AG04450 (cell line): ENCODE measurements at regions not wholly inside any gene's neighbourhood (a gene's known extent, or its start where the extent isn't known, plus 50 kb on each side); places are given as distances from the start of the nearest gene placed in this dataset.
A peak's percentile ranks its signal among the peaks of the same experiment; 100 is the strongest.

ENCODE experiments used
- CTCF ChIA-PET: fragments of 300-600, 350-600 bp; formaldehyde crosslinking; extraction: SDS; loops from one replicate; lab custom pipeline; 2022; ENCODE audit warnings: antibody characterized with exemption, inconsistent platforms; lab: Charles Lee
- POLR2A ChIA-PET: fragments of 350-600 bp; formaldehyde crosslinking; extraction: SDS; loops from one replicate; lab custom pipeline; 2021; ENCODE audit warnings: antibody characterized with exemption, inconsistent platforms; lab: Yijun Ruan, JAX
- DNase-seq: peaks from one replicate; pipeline ENCODE4 v3.0.0-alpha.2; 2011; ENCODE audit warnings: low read depth, low spot score
- H3K27ac ChIP-seq: one replicate; pipeline ENCODE4 v1.5.1; 2012; ENCODE audit warnings: low read depth, low read length, control low read depth
- H3K27me3 ChIP-seq: one replicate; pipeline ENCODE4 v1.6.0; 2012; ENCODE audit warnings: low read length; ENCODE audit not compliant: control insufficient read depth, insufficient read depth
- H3K4me3 ChIP-seq: 2 replicates; pipeline ENCODE4 v1.5.1; 2011; ENCODE audit warnings: mild to moderate bottlenecking, low read depth, low read length, control low read depth
- H3K9me3 ChIP-seq: 2 replicates; pipeline ENCODE4 v1.5.1; 2012; ENCODE audit warnings: low read length; ENCODE audit not compliant: control insufficient read depth, insufficient read depth
- TF ChIP-seq, protein P1 (sequence below): IDR thresholded peaks from 2 replicates; pipeline ENCODE4 v1.5.1; 2011; ENCODE audit warnings: low read depth, low read length, control low read depth, inconsistent platforms

GRCh38 chr3:17908399-17909191, 166.2 kb upstream of the TBC1D5 start:
- TF ChIP-seq, protein P1, sequence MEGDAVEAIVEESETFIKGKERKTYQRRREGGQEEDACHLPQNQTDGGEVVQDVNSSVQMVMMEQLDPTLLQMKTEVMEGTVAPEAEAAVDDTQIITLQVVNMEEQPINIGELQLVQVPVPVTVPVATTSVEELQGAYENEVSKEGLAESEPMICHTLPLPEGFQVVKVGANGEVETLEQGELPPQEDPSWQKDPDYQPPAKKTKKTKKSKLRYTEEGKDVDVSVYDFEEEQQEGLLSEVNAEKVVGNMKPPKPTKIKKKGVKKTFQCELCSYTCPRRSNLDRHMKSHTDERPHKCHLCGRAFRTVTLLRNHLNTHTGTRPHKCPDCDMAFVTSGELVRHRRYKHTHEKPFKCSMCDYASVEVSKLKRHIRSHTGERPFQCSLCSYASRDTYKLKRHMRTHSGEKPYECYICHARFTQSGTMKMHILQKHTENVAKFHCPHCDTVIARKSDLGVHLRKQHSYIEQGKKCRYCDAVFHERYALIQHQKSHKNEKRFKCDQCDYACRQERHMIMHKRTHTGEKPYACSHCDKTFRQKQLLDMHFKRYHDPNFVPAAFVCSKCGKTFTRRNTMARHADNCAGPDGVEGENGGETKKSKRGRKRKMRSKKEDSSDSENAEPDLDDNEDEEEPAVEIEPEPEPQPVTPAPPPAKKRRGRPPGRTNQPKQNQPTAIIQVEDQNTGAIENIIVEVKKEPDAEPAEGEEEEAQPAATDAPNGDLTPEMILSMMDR: no peak
- POLR2A ChIA-PET: no interaction called here
- Histone ChIP-seq H3K9me3 (no peaks in the 10 kb centered on the region), H3K27me3 (no peaks in the 10 kb centered on the region), H3K4me3 (no peak overlapping the region), H3K27ac (no peak overlapping the region)
- CTCF ChIA-PET: no interaction called here
- DNase-seq: no peak

DNA sequence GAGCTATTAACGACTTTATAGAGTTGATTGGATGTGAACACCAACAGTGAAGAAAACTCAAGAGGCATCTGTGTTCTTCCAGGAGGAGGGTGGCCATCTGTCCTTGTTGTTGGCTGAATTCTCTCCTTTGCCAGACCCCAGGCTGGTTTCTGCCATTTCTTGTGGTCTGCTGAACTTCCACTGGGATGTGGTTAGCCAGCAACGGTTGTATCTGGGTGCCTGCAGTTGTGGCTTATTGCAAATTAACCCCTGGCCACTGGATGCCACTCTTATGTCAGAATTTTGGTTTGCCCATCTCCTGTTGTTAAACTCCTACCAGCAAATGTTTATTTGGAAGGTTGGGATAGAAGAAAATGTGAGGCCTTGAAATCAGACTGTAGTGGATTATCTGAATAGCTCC, 163.6 kb upstream of the TBC1D5 start:
- Histone ChIP-seq H3K27ac (no peak overlapping the region), H3K4me3 (no peak overlapping the region), H3K9me3 (no peaks in the 10 kb centered on the region), H3K27me3 (no peaks in the 10 kb centered on the region)
- POLR2A ChIA-PET: no interaction called here
- CTCF ChIA-PET: no interaction called here
- DNase-seq: no peak
- TF ChIP-seq, protein P1: no peak

DNA sequence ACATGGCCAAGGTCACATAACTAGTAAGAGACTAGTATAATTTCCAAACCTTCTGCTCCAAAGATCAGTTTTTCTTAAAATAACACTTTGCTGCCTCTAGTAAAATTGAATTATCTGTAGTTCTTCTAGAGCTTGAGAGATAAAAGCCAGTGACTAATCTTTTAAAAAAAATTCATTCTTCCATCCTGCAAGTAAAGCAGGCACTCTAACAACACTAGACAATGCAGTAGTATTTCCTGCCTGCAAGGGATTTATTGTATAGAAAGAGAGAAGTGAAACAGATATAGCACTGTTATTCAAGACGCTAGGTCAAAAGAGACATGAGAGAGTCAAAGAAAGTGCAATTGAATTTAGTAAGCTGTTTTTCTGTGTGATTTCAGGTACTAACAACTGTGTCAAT, 159.5 kb upstream of the TBC1D5 start:
- CTCF ChIA-PET: no interaction called here
- Histone ChIP-seq H3K27ac (no peak overlapping the region), H3K27me3 (no peaks in the 10 kb centered on the region), H3K9me3 (no peaks in the 10 kb centered on the region), H3K4me3 (no peak overlapping the region)
- TF ChIP-seq, protein P1: no peak
- POLR2A ChIA-PET: no interaction called here
- no peak for DNase-seq

DNA sequence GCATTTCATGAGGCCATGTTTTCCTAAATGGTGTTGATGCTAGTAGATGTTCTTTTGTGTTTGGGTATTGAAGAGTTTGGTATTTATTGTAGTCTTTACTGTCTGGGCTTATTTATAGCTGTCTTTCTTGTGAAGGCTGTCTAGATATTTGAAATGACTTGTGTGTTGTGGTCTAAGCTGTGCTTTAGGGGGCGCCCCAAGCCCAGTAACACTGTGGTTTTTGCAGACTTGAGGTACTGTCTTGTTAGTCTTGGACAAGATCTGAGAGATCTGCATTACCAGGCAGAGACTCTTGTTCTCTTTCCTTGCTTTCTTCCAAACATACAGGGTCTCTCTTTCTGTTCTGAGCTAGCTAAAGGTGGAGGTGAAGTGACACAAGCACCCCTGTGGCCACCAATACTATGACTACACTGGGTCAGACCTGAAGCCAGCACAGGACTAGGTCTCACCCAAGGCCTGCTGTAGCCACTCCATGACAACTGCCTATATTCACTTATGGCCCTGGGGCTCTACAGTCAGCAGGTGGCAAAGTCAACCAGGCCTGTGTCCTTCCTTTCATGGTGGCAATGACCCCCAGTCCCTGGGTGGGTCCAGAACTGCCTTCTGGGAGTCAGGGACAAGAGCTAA, 152.1 kb upstream of the TBC1D5 start:
- no peak overlapping the region for H3K4me3 ChIP-seq
- H3K27me3 ChIP-seq: no peaks in the 10 kb centered on the region
- peak; percentile 4 for DNase-seq
- no peaks in the 10 kb centered on the region for H3K9me3 ChIP-seq
- TF ChIP-seq, protein P1: peak; percentile 50
- no peak overlapping the region for H3K27ac ChIP-seq
- CTCF ChIA-PET: interaction anchor here (0.6 to 2.1 kb wide), 8 partner anchors 9 to 498 kb away, joined by 3 to 21 read pairs (median 4); no protein-coding TSS in a partner anchor
- POLR2A ChIA-PET: no interaction called here
